Mononuclear cell (primary cell): ENCODE measurements at regions not wholly inside any gene's neighbourhood (a gene's known extent, or its start where the extent isn't known, plus 50 kb on each side); places are given as distances from the start of the nearest gene placed in this dataset.

ENCODE experiments used
- H3K27me3 ChIP-seq: 2 replicates; pipeline ENCODE4 v1.6.0; 2011; ENCODE audit warnings: low read length, control low read depth; ENCODE audit not compliant: insufficient read depth
- H3K4me1 ChIP-seq: 2 replicates; pipeline ENCODE4 v1.5.1; 2011; ENCODE audit warnings: mild to moderate bottlenecking, low read length, control low read depth; ENCODE audit not compliant: insufficient read depth
- H3K4me3 ChIP-seq: 2 replicates; pipeline ENCODE4 v1.5.1; 2011; ENCODE audit warnings: mild to moderate bottlenecking, low read length, moderate library complexity
- H3K9me3 ChIP-seq: 2 replicates; pipeline ENCODE4 v1.5.1; 2011; ENCODE audit warnings: low read depth, mild to moderate bottlenecking, control low read depth, low read length

- Histone ChIP-seq H3K9me3 (no peaks in the 10 kb centered on the region), H3K4me3 (no peak overlapping the region), H3K4me1 (no peaks in the 10 kb centered on the region), H3K27me3 (no peaks in the 10 kb centered on the region)
Measured at GRCh38 chr10:20976390-20976789, 79.3 kb upstream of the NEBL start.

DNA sequence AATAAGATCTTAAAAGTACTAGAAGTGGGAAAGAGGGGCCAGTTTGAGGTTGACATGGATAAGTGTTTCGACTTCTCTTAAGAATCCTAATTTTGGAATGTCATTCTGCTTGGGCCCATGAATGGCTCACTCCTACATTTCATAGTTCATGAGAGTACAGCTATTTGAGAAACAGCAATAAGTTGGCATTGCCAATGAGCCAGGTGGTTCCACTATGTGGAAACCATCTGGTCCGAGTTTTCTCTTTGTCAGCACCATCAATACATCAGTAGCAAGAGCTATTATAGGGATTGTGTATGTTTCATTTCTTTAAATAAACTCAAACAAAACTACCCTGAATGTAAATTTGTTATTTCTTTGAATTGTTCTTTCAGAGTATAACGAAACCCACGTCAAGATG, 78.1 kb upstream of the NEBL start:
- Histone ChIP-seq H3K4me1 (no peaks in the 10 kb centered on the region), H3K9me3 (no peaks in the 10 kb centered on the region), H3K27me3 (no peaks in the 10 kb centered on the region), H3K4me3 (no peak overlapping the region)

DNA sequence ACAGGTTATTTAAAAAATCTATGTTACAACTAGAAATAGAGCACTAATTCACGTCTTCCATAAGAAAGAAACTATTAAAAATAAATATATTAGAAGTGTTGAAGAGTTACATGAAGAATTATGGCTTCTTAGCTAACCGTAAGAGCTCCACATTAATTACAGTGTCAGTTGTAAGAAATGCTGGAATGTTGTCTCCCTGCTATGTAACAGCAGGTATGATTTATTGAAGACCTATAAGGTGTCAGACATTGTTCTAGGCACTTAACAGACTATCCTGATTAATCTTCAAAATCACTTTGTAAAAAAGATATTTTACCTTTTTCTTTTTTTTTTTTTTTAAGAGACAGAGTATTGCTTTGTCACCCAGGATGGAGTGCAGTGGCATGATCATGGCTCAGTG, 75.8 kb upstream of the NEBL start:
- Histone ChIP-seq H3K4me1 (no peaks in the 10 kb centered on the region), H3K4me3 (no peak overlapping the region), H3K27me3 (no peaks in the 10 kb centered on the region), H3K9me3 (no peaks in the 10 kb centered on the region)

DNA sequence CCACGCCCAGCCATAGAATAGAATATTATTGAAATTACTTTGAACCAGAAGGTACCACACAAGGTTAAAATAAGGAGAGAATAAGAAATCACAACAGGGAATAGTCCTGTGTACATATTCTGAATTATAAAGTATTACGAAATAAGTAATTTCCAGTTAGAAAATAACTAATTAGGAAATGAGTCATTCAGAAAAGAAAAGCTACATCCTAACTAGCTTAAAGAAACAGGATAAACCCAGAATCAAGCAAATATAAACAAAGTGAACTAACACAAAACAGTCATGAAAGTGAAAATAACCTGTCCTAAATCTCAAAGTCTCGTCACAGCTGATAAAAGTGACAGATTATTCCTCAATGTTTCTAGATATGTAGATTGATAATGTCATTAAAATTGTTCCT, 74.8 kb upstream of the NEBL start:
- H3K4me3 ChIP-seq, result no peak overlapping the region
- H3K27me3 ChIP-seq, result no peaks in the 10 kb centered on the region
- no peaks in the 10 kb centered on the region for H3K9me3 ChIP-seq
- no peaks in the 10 kb centered on the region for H3K4me1 ChIP-seq

DNA sequence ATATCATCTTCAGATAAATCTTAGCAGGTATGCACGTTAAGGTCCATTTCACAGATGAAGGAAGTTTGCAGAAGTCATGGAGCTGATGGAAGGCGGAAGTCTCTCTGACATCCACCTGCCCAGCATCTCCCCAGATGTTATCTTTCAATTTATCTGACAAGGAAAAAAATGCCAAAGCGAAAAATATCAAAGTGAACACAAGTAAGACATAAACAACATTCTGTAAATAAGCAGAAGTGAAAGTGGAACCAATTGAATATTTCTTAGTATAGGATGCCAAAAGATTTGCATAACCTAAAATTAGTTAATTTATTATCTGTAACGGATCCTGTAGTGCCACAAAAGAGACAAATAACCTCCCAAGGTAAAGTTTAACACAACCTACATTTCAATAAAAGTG, 73.6 kb upstream of the NEBL start:
- no peak overlapping the region for H3K4me3 ChIP-seq
- no peaks in the 10 kb centered on the region for H3K4me1 ChIP-seq
- no peaks in the 10 kb centered on the region for H3K9me3 ChIP-seq
- H3K27me3 ChIP-seq, result no peaks in the 10 kb centered on the region

DNA sequence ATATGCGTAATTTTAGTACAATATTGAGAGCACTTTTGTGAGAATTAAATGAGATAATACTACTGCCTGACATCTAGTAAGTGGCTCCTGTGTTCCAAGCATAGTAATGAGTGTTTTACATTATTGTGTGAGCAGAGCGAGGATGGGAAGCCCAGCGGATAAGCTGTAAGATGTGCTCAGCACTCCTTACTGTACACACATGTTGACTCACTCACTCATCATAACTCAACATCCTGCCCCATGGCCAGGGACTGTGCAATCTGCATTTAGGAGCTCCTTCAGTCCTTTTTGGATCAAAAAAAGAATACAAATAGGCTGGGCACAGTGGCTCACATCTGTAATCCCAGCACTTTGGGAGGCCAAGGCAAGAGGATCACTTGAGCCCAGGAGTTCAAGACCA, 72.9 kb upstream of the NEBL start:
- H3K27me3 ChIP-seq, result no peaks in the 10 kb centered on the region
- H3K9me3 ChIP-seq, result no peaks in the 10 kb centered on the region
- no peak overlapping the region for H3K4me3 ChIP-seq
- H3K4me1 ChIP-seq, result no peaks in the 10 kb centered on the region

DNA sequence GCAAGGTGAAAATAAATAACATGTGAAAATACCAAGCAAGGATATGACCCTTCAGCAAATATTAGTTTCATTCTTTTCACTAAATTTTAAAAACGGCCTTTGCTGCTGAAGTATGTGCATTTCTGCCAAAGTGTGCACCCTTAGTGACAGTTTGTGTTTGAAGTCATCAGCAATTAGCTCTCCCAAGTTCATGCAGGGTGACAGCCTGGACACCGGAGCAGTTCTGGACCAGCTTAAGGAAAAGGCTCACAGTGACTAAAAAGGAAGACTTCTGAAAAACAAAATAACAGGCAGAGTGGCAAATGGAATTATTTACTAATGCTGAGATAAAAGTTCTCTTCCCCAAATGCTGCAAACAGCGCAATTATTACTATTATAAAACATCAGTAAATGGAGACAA, 69.3 kb upstream of the NEBL start:
- no peak overlapping the region for H3K4me3 ChIP-seq
- no peaks in the 10 kb centered on the region for H3K9me3 ChIP-seq
- H3K27me3 ChIP-seq, result no peaks in the 10 kb centered on the region
- H3K4me1 ChIP-seq, result no peaks in the 10 kb centered on the region

GRCh38 chr10:20963721-20964595, 66.8 kb upstream of the NEBL start:
- Histone ChIP-seq H3K27me3 (peaks cover 4% of the 10 kb centered on the region), H3K4me3 (no peak overlapping the region), H3K4me1 (no peaks in the 10 kb centered on the region), H3K9me3 (no peaks in the 10 kb centered on the region)

DNA sequence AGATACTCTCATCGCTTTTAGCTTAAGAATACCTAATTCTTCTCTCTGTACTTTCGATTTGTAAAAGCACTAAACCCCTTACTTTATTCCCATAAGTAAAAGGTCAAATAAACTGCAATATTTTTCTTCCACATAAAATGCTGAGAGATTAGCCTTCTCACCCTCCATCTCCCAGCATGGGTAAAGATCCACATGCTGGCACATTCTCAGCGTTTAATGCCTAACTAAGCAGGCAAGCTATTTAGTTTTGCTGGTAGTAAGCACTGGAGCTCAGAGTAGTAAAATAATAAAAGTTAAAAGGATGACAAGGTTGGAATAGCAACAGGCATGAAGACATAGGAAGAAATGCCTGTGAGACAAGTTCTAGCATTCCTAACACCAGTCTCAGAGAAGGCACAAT, 65.9 kb upstream of the NEBL start:
- peaks cover 4% of the 10 kb centered on the region for H3K27me3 ChIP-seq
- H3K9me3 ChIP-seq, result no peaks in the 10 kb centered on the region
- H3K4me3 ChIP-seq, result no peak overlapping the region
- H3K4me1 ChIP-seq, result no peaks in the 10 kb centered on the region

DNA sequence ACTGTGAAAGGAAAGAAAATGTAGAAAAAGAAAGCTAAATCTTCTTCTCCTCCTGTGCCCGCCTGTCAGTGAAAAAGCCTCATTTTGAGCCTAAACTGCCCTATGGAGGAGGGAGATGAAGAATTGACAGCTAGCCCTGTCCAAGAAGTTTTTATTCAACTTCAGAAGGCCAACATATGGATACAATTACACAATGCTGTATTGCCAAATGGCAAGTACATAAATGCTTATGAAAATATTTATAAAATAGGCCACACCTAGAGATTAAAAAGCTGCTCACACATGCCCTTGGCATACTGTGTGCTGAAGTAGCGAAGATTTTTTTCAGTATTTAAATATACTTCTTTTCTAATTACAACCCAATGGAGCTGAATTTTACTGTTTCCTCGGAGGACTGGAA, 65.1 kb upstream of the NEBL start:
- Histone ChIP-seq H3K4me1 (no peaks in the 10 kb centered on the region), H3K4me3 (no peak overlapping the region)

GRCh38 chr10:20959242-20959641, 62.1 kb upstream of the NEBL start:
- Histone ChIP-seq H3K27me3 (peaks cover 4% of the 10 kb centered on the region), H3K4me3 (no peak overlapping the region), H3K9me3 (no peaks in the 10 kb centered on the region), H3K4me1 (no peaks in the 10 kb centered on the region)

More for the DNA sequence above, 65.1 kb upstream of the NEBL start:
- Histone ChIP-seq H3K27me3 (peaks cover 4% of the 10 kb centered on the region), H3K9me3 (no peaks in the 10 kb centered on the region)

- Histone ChIP-seq H3K9me3 (no peaks in the 10 kb centered on the region), H3K4me3 (no peak overlapping the region), H3K4me1 (no peaks in the 10 kb centered on the region), H3K27me3 (peaks cover 4% of the 10 kb centered on the region)
Measured at GRCh38 chr10:20958764-20959163, 61.7 kb upstream of the NEBL start.

GRCh38 chr10:20958225-20958624, 61.1 kb upstream of the NEBL start:
- peaks cover 4% of the 10 kb centered on the region for H3K27me3 ChIP-seq
- H3K4me1 ChIP-seq, result no peaks in the 10 kb centered on the region
- no peaks in the 10 kb centered on the region for H3K9me3 ChIP-seq
- no peak overlapping the region for H3K4me3 ChIP-seq

GRCh38 chr10:20957744-20958143, 60.6 kb upstream of the NEBL start:
- Histone ChIP-seq H3K27me3 (peaks cover 4% of the 10 kb centered on the region), H3K9me3 (no peaks in the 10 kb centered on the region), H3K4me1 (no peaks in the 10 kb centered on the region), H3K4me3 (no peak overlapping the region)

DNA sequence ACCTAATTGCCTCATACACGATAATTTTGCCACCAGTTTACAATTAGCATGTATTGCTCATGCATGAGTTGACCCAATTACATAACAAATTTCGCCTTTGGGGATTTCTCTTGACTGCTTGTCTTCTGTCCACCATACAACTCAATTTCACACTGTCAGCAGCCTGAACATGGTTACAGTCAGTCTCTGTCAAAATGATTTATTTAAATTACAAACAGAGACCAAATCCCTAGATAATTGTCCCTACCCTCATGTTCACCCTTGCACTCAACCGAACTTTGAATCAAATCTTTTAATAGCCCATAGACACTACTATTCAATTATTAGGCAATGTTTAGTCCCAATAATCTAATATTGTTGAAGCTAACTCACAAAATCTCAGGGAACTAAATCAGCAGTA, 59.7 kb upstream of the NEBL start:
- H3K27me3 ChIP-seq, result peaks cover 4% of the 10 kb centered on the region
- H3K4me3 ChIP-seq, result no peak overlapping the region
- H3K4me1 ChIP-seq, result no peaks in the 10 kb centered on the region
- no peaks in the 10 kb centered on the region for H3K9me3 ChIP-seq

GRCh38 chr10:20955355-20955893, 58.3 kb upstream of the NEBL start:
- no peaks in the 10 kb centered on the region for H3K4me1 ChIP-seq

More at GRCh38 chr10:20955355-20955893, 58.3 kb upstream of the NEBL start:
- no peak overlapping the region for H3K4me3 ChIP-seq
- no peaks in the 10 kb centered on the region for H3K9me3 ChIP-seq
- peaks cover 4% of the 10 kb centered on the region for H3K27me3 ChIP-seq
